ENCODE measurements at regions not wholly inside any gene's neighbourhood (a gene's known extent, or its start where the extent isn't known, plus 50 kb on each side); places are given as distances from the start of the nearest gene placed in this dataset.

DNA sequence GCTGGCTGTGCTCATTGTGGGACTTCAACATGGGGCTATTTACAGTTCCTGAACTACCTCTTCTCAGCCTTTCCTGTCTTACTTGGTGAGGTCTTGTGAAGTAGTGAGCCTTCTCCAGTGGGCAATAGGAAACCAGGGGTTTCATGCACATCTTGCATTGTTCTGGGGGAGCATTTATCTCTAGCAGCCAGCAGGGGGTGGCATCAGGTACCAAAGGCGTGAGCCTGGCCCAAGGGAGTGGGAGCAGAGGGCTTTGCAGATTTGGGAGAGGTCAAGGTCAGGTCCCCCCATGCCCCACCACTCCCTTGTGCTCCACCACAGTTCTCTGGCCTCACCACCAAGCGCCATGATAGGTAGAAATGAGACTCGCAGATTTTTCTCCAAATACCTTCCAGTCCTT, 85.4 kb upstream of the NPTX2 start:
- H3K36me3 ChIP-seq (ENCODE audit: control insufficient read depth in 4 of 4, insufficient read depth in 4 of 4, low read length in 4 of 4) = no peaks in the 10 kb centered on the region
- WGBS, 2 donors = 76 to 87% methylated on average over 3 of the region's 3 CpGs
- H3K9me3 ChIP-seq (ENCODE audit: control insufficient read depth in 4 of 4, insufficient read depth in 3 of 4, low read length in 3 of 4) = peaks cover 0 to 10% (median 3%) of the 10 kb centered on the region in 4 donors
- no peaks in the 10 kb centered on the region for H3K27me3 ChIP-seq (ENCODE audit: control insufficient read depth in 3 of 3, insufficient read depth in 3 of 3, low read length in 2 of 3)
- ATAC-seq (ENCODE audit: insufficient read depth, low FRiP score) (no peak), DNase-seq (no peak)
- H3K4me1 ChIP-seq (ENCODE audit: control insufficient read depth in 5 of 5, insufficient read depth in 5 of 5, low read length in 5 of 5) = no peaks in the 10 kb centered on the region
- no peak overlapping the region for H3K9ac ChIP-seq (ENCODE audit: insufficient read depth in 1 of 2, low read length in 2 of 2)
- no peak overlapping the region for H3K4me3 ChIP-seq
- no peak overlapping the region for H3K27ac ChIP-seq (ENCODE audit: low read depth in 1 of 2, low read length in 1 of 2)
- no peak for TF ChIP-seq CTCF (IDR thresholded peaks at IDR 0.05; ENCODE audit: control extremely low read depth, extremely low read depth)

- H3K27me3 ChIP-seq (ENCODE audit: control insufficient read depth in 3 of 3, insufficient read depth in 3 of 3, low read length in 2 of 3) = no peaks in the 10 kb centered on the region
- 65 to 75% methylated on average over 8 of the region's 8 CpGs for WGBS, 2 donors
- DNase-seq (no peak), ATAC-seq (ENCODE audit: insufficient read depth, low FRiP score) (no peak)
- H3K4me3 ChIP-seq = no peak overlapping the region
- H3K4me1 ChIP-seq (ENCODE audit: control insufficient read depth in 5 of 5, insufficient read depth in 5 of 5, low read length in 5 of 5) = no peaks in the 10 kb centered on the region
- H3K9me3 ChIP-seq (ENCODE audit: control insufficient read depth in 4 of 4, insufficient read depth in 3 of 4, low read length in 3 of 4) = peaks cover 0 to 15% (median 2%) of the 10 kb centered on the region in 4 donors
- no peak for TF ChIP-seq CTCF (IDR thresholded peaks at IDR 0.05; ENCODE audit: control extremely low read depth, extremely low read depth)
- no peaks in the 10 kb centered on the region for H3K36me3 ChIP-seq (ENCODE audit: control insufficient read depth in 4 of 4, insufficient read depth in 4 of 4, low read length in 4 of 4)
- H3K9ac ChIP-seq (ENCODE audit: insufficient read depth in 1 of 2, low read length in 2 of 2) = no peak overlapping the region
- H3K27ac ChIP-seq (ENCODE audit: low read depth in 1 of 2, low read length in 1 of 2) = no peak overlapping the region
These were observed 89.0 kb upstream of the NPTX2 start for GRCh38 chr7:98528079-98528478.

DNA sequence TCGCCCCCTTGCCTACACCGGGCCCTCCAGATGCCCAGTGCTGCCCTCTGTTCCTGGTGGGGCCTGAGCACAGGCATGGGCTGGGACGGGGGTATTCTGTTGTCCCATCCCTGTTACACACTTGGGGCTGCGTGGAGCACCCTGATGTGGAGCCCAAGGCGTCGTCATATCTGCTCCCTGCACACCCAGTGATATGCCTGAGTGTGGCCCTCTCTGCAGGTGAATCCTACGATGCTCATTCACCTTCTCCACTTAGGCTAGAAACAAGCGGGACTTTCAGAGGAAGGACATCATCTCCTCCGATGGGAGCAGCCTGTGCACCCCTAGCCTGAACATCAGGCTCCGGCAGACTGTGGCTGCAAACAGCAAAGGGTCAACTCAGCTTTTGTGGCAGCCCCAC, 91.0 kb upstream of the NPTX2 start:
- TF ChIP-seq CTCF (IDR thresholded peaks at IDR 0.05; ENCODE audit: control extremely low read depth, extremely low read depth) = no peak
- 87 to 89% methylated on average over 10 of the region's 10 CpGs for WGBS, 2 donors
- no peaks in the 10 kb centered on the region for H3K4me1 ChIP-seq (ENCODE audit: control insufficient read depth in 5 of 5, insufficient read depth in 5 of 5, low read length in 5 of 5)
- DNase-seq = no peak
- H3K27ac ChIP-seq (ENCODE audit: low read depth in 1 of 2, low read length in 1 of 2) = no peak overlapping the region
- no peak overlapping the region for H3K9ac ChIP-seq (ENCODE audit: insufficient read depth in 1 of 2, low read length in 2 of 2)
- no peaks in the 10 kb centered on the region for H3K36me3 ChIP-seq (ENCODE audit: control insufficient read depth in 4 of 4, insufficient read depth in 4 of 4, low read length in 4 of 4)
- H3K27me3 ChIP-seq (ENCODE audit: control insufficient read depth in 3 of 3, insufficient read depth in 3 of 3, low read length in 2 of 3) = no peaks in the 10 kb centered on the region
- peaks cover 0 to 10% (median 1%) of the 10 kb centered on the region in 4 donors for H3K9me3 ChIP-seq (ENCODE audit: control insufficient read depth in 4 of 4, insufficient read depth in 3 of 4, low read length in 3 of 4)
- no peak for ATAC-seq (ENCODE audit: insufficient read depth, low FRiP score)
- no peak overlapping the region for H3K4me3 ChIP-seq

DNA sequence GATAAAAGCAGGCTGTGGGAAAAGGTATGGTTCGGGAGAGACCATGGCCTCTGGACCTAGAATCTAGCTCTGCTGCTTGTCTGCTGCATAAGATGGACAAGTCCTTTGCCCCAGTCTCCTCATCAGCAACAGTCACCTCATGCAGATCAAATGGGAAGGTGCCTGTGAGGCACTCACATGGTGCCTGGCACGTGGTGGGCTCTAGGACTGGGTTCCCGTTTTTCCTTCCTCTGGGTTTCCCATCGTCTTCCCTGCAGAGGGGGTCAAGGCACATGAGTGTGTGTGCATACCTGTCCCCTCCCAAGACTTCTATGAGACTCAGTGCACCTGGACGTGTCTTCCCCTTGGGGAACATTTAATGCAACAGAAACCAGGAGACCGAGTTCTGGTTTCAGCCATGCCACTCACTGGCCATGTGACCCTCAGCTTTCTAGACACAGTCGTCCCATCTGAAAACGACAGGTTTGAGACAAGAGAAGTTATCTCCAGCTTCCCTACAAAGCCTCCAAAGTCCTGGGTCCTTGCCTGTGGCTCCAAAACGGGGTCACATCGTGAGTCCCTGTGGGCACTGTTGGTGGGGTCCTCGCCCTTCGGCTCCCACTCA, 95.9 kb upstream of the NPTX2 start:
- DNase-seq = no peak
- no peak for TF ChIP-seq CTCF (IDR thresholded peaks at IDR 0.05; ENCODE audit: control extremely low read depth, extremely low read depth)

More for the DNA sequence above, 95.9 kb upstream of the NPTX2 start:
- no peak overlapping the region for H3K9ac ChIP-seq (ENCODE audit: insufficient read depth in 1 of 2, low read length in 2 of 2)
- no peaks in the 10 kb centered on the region for H3K4me1 ChIP-seq (ENCODE audit: control insufficient read depth in 5 of 5, insufficient read depth in 5 of 5, low read length in 5 of 5)
- no peaks in the 10 kb centered on the region for H3K36me3 ChIP-seq (ENCODE audit: control insufficient read depth in 4 of 4, insufficient read depth in 4 of 4, low read length in 4 of 4)
- H3K27ac ChIP-seq (ENCODE audit: low read depth in 1 of 2, low read length in 1 of 2) = no peak overlapping the region
- ATAC-seq (ENCODE audit: insufficient read depth, low FRiP score) = no peak
- no peaks in the 10 kb centered on the region for H3K27me3 ChIP-seq (ENCODE audit: control insufficient read depth in 3 of 3, insufficient read depth in 3 of 3, low read length in 2 of 3)
- H3K9me3 ChIP-seq (ENCODE audit: control insufficient read depth in 4 of 4, insufficient read depth in 3 of 4, low read length in 3 of 4) = peaks cover 0 to 11% (median 1%) of the 10 kb centered on the region in 4 donors
- 84 to 85% methylated on average over 12 of the region's 12 CpGs for WGBS, 2 donors
- H3K4me3 ChIP-seq = no peak overlapping the region
